K562 (cell line): ENCODE measurements at regions not wholly inside any gene's neighbourhood (a gene's known extent, or its start where the extent isn't known, plus 50 kb on each side); places are given as distances from the start of the nearest gene placed in this dataset.

Experiments used
- CBFA2T3 ChIP-seq: fragments of 450-650 bp; IDR thresholded peaks from 2 replicates; pipeline ENCODE4 v1.6.1; 2017
- CHD1 ChIP-seq: fragments of 200-600 bp; sonication (generic); IDR thresholded peaks from one replicate; pipeline ENCODE4 v1.6.1; 2012; ENCODE audit warnings: mild to moderate bottlenecking, moderate library complexity, low read length, inconsistent platforms
- CLOCK ChIP-seq: fragments of 250-450 bp; sonication (Bioruptor Pico); IDR thresholded peaks from 2 replicates; pipeline ENCODE4 v1.4.0; 2020; ENCODE audit warnings: mild to moderate bottlenecking, moderate library complexity, borderline replicate concordance
- CTCF ChIP-seq, 3 experiments: IDR thresholded peaks in 2 of 3; conservative IDR thresholded peaks in 1 of 3; 2 replicates each; pipeline ENCODE4 v1.5.1; 2011 to 2012; ENCODE audit warnings: low read length in 3 of 3, mild to moderate bottlenecking in 3 of 3, control low read depth in 2 of 3, improper control_type of control experiment in 1 of 3, inconsistent platforms in 1 of 3, low read depth in 1 of 3, mixed read lengths in 1 of 3, moderate library complexity in 1 of 3; ENCODE audit not compliant: insufficient read depth in 2 of 3
- ELF1 ChIP-seq: fragments of 200-800 bp; sonication (Bioruptor generic); IDR thresholded peaks from 2 replicates; pipeline ENCODE4 v1.6.1; 2016; ENCODE audit warnings: missing genetic modification characterization, missing compliant biosample characterization
- FOXJ3 ChIP-seq: sonication (generic); formaldehyde crosslinking; IDR thresholded peaks from 2 replicates; pipeline ENCODE4 v1.4.0; 2020; ENCODE audit warnings: mild to moderate bottlenecking, missing genetic modification reagents
- HCFC1 ChIP-seq: IDR thresholded peaks from 2 replicates; pipeline ENCODE4 v1.6.1; 2012; ENCODE audit warnings: low read depth, low read length, improper control_type of control experiment
- HDAC8 ChIP-seq: fragments of 450-650 bp; IDR thresholded peaks from 2 replicates; pipeline ENCODE4 v1.6.1; 2016; ENCODE audit warnings: mild to moderate bottlenecking, missing genetic modification characterization, moderate library complexity, missing compliant biosample characterization
- MYBL2 ChIP-seq, 2 experiments: fragments of 450-650 bp in 1 of 2; sonication (generic) in 1 of 2; formaldehyde crosslinking in 1 of 2; IDR thresholded peaks; 2 replicates each; pipeline versions ENCODE4 v1.6.1 to v1.8.1; 2017 to 2022; ENCODE audit warnings: borderline replicate concordance in 1 of 2, inconsistent platforms in 1 of 2, low read depth in 1 of 2, mild to moderate bottlenecking in 1 of 2, missing genetic modification reagents in 1 of 2, moderate library complexity in 1 of 2
- NEUROD1 ChIP-seq: fragments of 150-350 bp; IDR thresholded peaks from 2 replicates; pipeline ENCODE4 v1.6.1; 2014; ENCODE audit warnings: borderline replicate concordance, low read length, low read depth; ENCODE audit not compliant: partially characterized antibody
- NR3C1 ChIP-seq: sonication (generic); formaldehyde crosslinking; IDR thresholded peaks from 2 replicates; pipeline ENCODE4 v1.8.1; 2022; ENCODE audit warnings: missing genetic modification reagents
- PTRF ChIP-seq: fragments of 450-650 bp; IDR thresholded peaks from 2 replicates; pipeline ENCODE4 v1.6.1; 2016; ENCODE audit warnings: mild to moderate bottlenecking, missing genetic modification characterization, missing compliant biosample characterization
- RFX1 ChIP-seq: fragments of 450-650 bp; IDR thresholded peaks from 2 replicates; pipeline ENCODE4 v1.6.1; 2016; ENCODE audit warnings: mild to moderate bottlenecking, moderate library complexity
- RNF2 ChIP-seq: sonication (generic); IDR thresholded peaks from 2 replicates; pipeline ENCODE4 v1.6.1; 2016
- SMARCA5 ChIP-seq: fragments of 450-650 bp; IDR thresholded peaks from 2 replicates; pipeline ENCODE4 v1.6.1; 2016
- TAF9B ChIP-seq: fragments of 450-650 bp; IDR thresholded peaks from 2 replicates; pipeline ENCODE4 v1.6.1; 2018; ENCODE audit warnings: mild to moderate bottlenecking; ENCODE audit not compliant: partially characterized antibody
- TFE3 ChIP-seq: fragments of 450-650 bp; formaldehyde crosslinking; IDR thresholded peaks from 2 replicates; pipeline ENCODE4 v1.4.0; 2020; ENCODE audit warnings: mild to moderate bottlenecking, mixed read lengths
- ZNF143 ChIP-seq: sonication (generic); formaldehyde crosslinking; IDR thresholded peaks from 2 replicates; pipeline ENCODE4 v1.9.0; 2022; ENCODE audit warnings: mild to moderate bottlenecking, missing genetic modification reagents
- ZNF280A ChIP-seq: fragments of 450-650 bp; IDR thresholded peaks from 2 replicates; pipeline ENCODE4 v1.6.1; 2018; ENCODE audit warnings: mild to moderate bottlenecking, low read depth; ENCODE audit not compliant: partially characterized antibody
- ZNF324 ChIP-seq: fragments of 250-450 bp; sonication (Bioruptor Pico); IDR thresholded peaks from 2 replicates; pipeline ENCODE4 v1.4.0; 2020; ENCODE audit warnings: mild to moderate bottlenecking

- TF ChIP-seq ELF1 (tag) (no peak), RNF2 (no peak), ZNF324 (no peak), HCFC1 (no peak), TAF9B (peak; percentile 38), PTRF (tag) (0 out of 2 replicates have a peak, but pooled peaks have one; percentile 59), ZNF280A (no peak), CHD1 (no peak), CLOCK (CRISPR knock-in tag) (no peak), CBFA2T3 (peak; percentile 63), MYBL2 (IDR thresholded peaks at IDR 0.05; ENCODE audit: low read depth) (no peak), MYBL2 (CRISPR knock-in tag; IDR thresholded peaks at IDR 0.05; ENCODE audit: borderline replicate concordance) (no peak), FOXJ3 (CRISPR knock-in tag) (no peak), ZNF143 (no peak), RFX1 (no peak), HDAC8 (tag) (no peak), SMARCA5 (no peak), TFE3 (no peak), NR3C1 (CRISPR knock-in tag) (no peak), CTCF (IDR thresholded peaks at IDR 0.05 in 2 of 3, conservative IDR thresholded peaks at IDR 0.05 in 1 of 3; ENCODE audit: insufficient read depth in 2 of 3, low read depth in 1 of 3, low read length in 3 of 3) (no peak), NEUROD1 (peak; percentile 34)
Measured at GRCh38 chr12:70052931-70053497, 190.2 kb upstream of the CNOT2 start (continued).
